GM23338 (cell line): ENCODE measurements at regions not wholly inside any gene's neighbourhood (a gene's known extent, or its start where the extent isn't known, plus 50 kb on each side); places are given as distances from the start of the nearest gene placed in this dataset.
"Not testable (repeated sequence)": the region's sequence is repeated elsewhere in the genome, so short reads cannot be mapped to it uniquely, and the experiment has no call there.

ENCODE experiments used
- CREB1 ChIP-seq: fragments of 250-450 bp; sonication (Bioruptor Pico); IDR thresholded peaks from 2 replicates; pipeline ENCODE4 v1.5.0; 2020; ENCODE audit warnings: low read depth, mild to moderate bottlenecking, moderate library complexity
- CTCF ChIP-seq, 2 experiments: fragments of 200-600 bp in 1 of 2; sonication (generic) in 1 of 2; conservative IDR thresholded peaks; 2 replicates each; pipeline versions ENCODE4 v1.5.1 to v1.6.1; 2016 to 2017; ENCODE audit warnings: antibody characterized with exemption in 2 of 2, low read depth in 2 of 2, mild to moderate bottlenecking in 2 of 2, moderate library complexity in 1 of 2
- ETS1 ChIP-seq: IDR thresholded peaks from 2 replicates; pipeline ENCODE4 v1.6.1; 2016; ENCODE audit warnings: antibody characterized with exemption
- EZH2 ChIP-seq: fragments of 200-600 bp; sonication (generic); IDR thresholded peaks from one replicate; pipeline ENCODE4 v1.8.0; 2017; ENCODE audit warnings: antibody characterized with exemption, mild to moderate bottlenecking, low read depth; ENCODE audit not compliant: unreplicated experiment
- EZH2phosphoT487 ChIP-seq: fragments of 200-600 bp; sonication (generic); IDR thresholded peaks from one replicate; pipeline ENCODE4 v1.8.1; 2018; ENCODE audit warnings: antibody characterized with exemption; ENCODE audit not compliant: unreplicated experiment
- JUNB ChIP-seq: IDR thresholded peaks from one replicate; pipeline ENCODE4 v1.6.1; 2016; ENCODE audit warnings: antibody characterized with exemption; ENCODE audit not compliant: unreplicated experiment
- NANOG ChIP-seq: IDR thresholded peaks from 2 replicates; pipeline ENCODE4 v1.6.1; 2016; ENCODE audit warnings: antibody characterized with exemption, borderline replicate concordance
- POLR2AphosphoS5 ChIP-seq: IDR thresholded peaks from 2 replicates; pipeline ENCODE4 v1.6.1; 2016; ENCODE audit warnings: antibody characterized with exemption, low read depth
- REST ChIP-seq: IDR thresholded peaks from one replicate; pipeline ENCODE4 v1.6.1; 2018; ENCODE audit warnings: antibody characterized with exemption; ENCODE audit not compliant: unreplicated experiment
- STAT1 ChIP-seq: IDR thresholded peaks from one replicate; pipeline ENCODE4 v1.6.1; 2016; ENCODE audit warnings: antibody characterized with exemption; ENCODE audit not compliant: unreplicated experiment
- ZNF114 ChIP-seq: fragments of 250-450 bp; sonication (Bioruptor Pico); IDR thresholded peaks from 2 replicates; pipeline ENCODE4 v1.5.0; 2020; ENCODE audit warnings: mild to moderate bottlenecking, moderate library complexity
- ZNF462 ChIP-seq: fragments of 250-450 bp; sonication (Bioruptor Pico); IDR thresholded peaks from 2 replicates; pipeline ENCODE4 v1.5.0; 2020; ENCODE audit warnings: mild to moderate bottlenecking, moderate library complexity

GRCh38 chr16:29087673-29088072 lies 102.8 kb downstream of the LAT start:
- not testable (repeated sequence) for TF ChIP-seq CTCF (conservative IDR thresholded peaks at IDR 0.05; ENCODE audit: low read depth in 2 of 2); REST; POLR2AphosphoS5; EZH2phosphoT487; EZH2; CREB1; JUNB; ZNF462 (CRISPR knock-in tag); STAT1; ETS1; NANOG; ZNF114 (CRISPR knock-in tag)
